DND-41 (cell line): ENCODE measurements at regions not wholly inside any gene's neighbourhood (a gene's known extent, or its start where the extent isn't known, plus 50 kb on each side); places are given as distances from the start of the nearest gene placed in this dataset.

Source experiments
- ATAC-seq: fragments of 200-7000 bp; cut with Tn5 transposase; 3 replicates; pipeline ENCODE4 v1.9.1; 2021; ENCODE audit warnings: low read depth; ENCODE audit not compliant: insufficient read depth
- DNase-seq: peaks from one replicate; pipeline ENCODE4 v3.0.0-alpha.2; 2020
- H2AFZ ChIP-seq: 2 replicates; pipeline ENCODE4 v1.6.0; 2012; ENCODE audit warnings: low read depth, low read length
- H3K27ac ChIP-seq: 2 replicates; pipeline ENCODE4 v1.5.1; 2012; ENCODE audit warnings: low read length, inconsistent platforms
- H3K27me3 ChIP-seq: fragments of 200-600 bp; sonication (generic); 2 replicates; pipeline ENCODE4 v1.6.0; 2012; ENCODE audit warnings: low read length, mild to moderate bottlenecking, inconsistent platforms; ENCODE audit not compliant: insufficient read depth, poor library complexity
- H3K36me3 ChIP-seq: 2 replicates; pipeline ENCODE4 v1.5.1; 2012; ENCODE audit warnings: low read length, inconsistent platforms; ENCODE audit not compliant: insufficient read depth
- H3K4me1 ChIP-seq: 2 replicates; pipeline ENCODE4 v1.5.1; 2012; ENCODE audit warnings: mild to moderate bottlenecking, low read length; ENCODE audit not compliant: insufficient read depth
- H3K4me2 ChIP-seq: 2 replicates; pipeline ENCODE4 v1.6.0; 2012; ENCODE audit warnings: mild to moderate bottlenecking, moderate library complexity, low read length, inconsistent platforms; ENCODE audit not compliant: insufficient read depth
- H3K4me3 ChIP-seq, 2 experiments: fragments of 200-600 bp in 1 of 2; shearing (Covaris generic) in 1 of 2; 2 replicates each; pipeline ENCODE4 v1.5.1; 2012 to 2016; ENCODE audit warnings: inconsistent platforms in 2 of 2, low read length in 2 of 2, mild to moderate bottlenecking in 2 of 2, low read depth in 1 of 2, moderate library complexity in 1 of 2
- H3K79me2 ChIP-seq: 2 replicates; pipeline ENCODE4 v1.6.0; 2012; ENCODE audit warnings: low read length, inconsistent platforms; ENCODE audit not compliant: insufficient read depth
- H3K9ac ChIP-seq: 2 replicates; pipeline ENCODE4 v1.6.0; 2012; ENCODE audit warnings: low read depth, mild to moderate bottlenecking, inconsistent platforms, low read length, moderate library complexity
- H3K9me3 ChIP-seq: 2 replicates; pipeline ENCODE4 v1.5.1; 2012; ENCODE audit warnings: low read length, moderate library complexity, mild to moderate bottlenecking, inconsistent platforms; ENCODE audit not compliant: insufficient read depth, severe bottlenecking
- H4K20me1 ChIP-seq: 2 replicates; pipeline ENCODE4 v1.6.0; 2012; ENCODE audit warnings: low read length; ENCODE audit not compliant: insufficient read depth
- CTCF ChIP-seq: IDR thresholded peaks from 2 replicates; pipeline ENCODE4 v1.5.1; 2012; ENCODE audit warnings: borderline replicate concordance, low read length, moderate library complexity, mild to moderate bottlenecking; ENCODE audit not compliant: poor library complexity, severe bottlenecking; ENCODE audit errors: extremely low read depth
- EZH2 ChIP-seq: IDR thresholded peaks from 3 replicates; pipeline ENCODE4 v1.6.1; 2012; ENCODE audit warnings: borderline replicate concordance, low read depth, mild to moderate bottlenecking, moderate library complexity, low read length, inconsistent platforms; ENCODE audit not compliant: severe bottlenecking

GRCh38 chr5:165370233-165370632 lies 1864.8 kb downstream of the MAT2B start:
- Histone ChIP-seq H3K4me2 (no peak overlapping the region), H3K79me2 (no peaks in the 10 kb centered on the region), H3K27ac (no peak overlapping the region), H3K4me1 (no peaks in the 10 kb centered on the region), H3K36me3 (no peaks in the 10 kb centered on the region), H3K4me3 (no peak overlapping the region), H3K9ac (no peak overlapping the region), H3K9me3 (no peaks in the 10 kb centered on the region), H3K27me3 (no peaks in the 10 kb centered on the region), H4K20me1 (no peaks in the 10 kb centered on the region), H2AFZ (no peak overlapping the region)
- TF ChIP-seq CTCF (no peak), EZH2 (no peak)
- ATAC-seq (no peak), DNase-seq (no peak)

- no peaks in the 10 kb centered on the region for H3K79me2 ChIP-seq
Observed at GRCh38 chr5:165370794-165371193, 1865.4 kb downstream of the MAT2B start.

GRCh38 chr5:165375201-165375600 lies 1869.8 kb downstream of the MAT2B start:
- Histone ChIP-seq H3K36me3 (no peaks in the 10 kb centered on the region), H4K20me1 (no peaks in the 10 kb centered on the region), H3K9ac (no peak overlapping the region), H3K9me3 (no peaks in the 10 kb centered on the region), H3K4me1 (no peaks in the 10 kb centered on the region), H3K79me2 (no peaks in the 10 kb centered on the region), H3K4me3 (no peak overlapping the region), H2AFZ (no peak overlapping the region), H3K27me3 (no peaks in the 10 kb centered on the region), H3K27ac (no peak overlapping the region), H3K4me2 (no peak overlapping the region)
- DNase-seq (no peak), ATAC-seq (no peak)
- TF ChIP-seq EZH2: no peak
- TF ChIP-seq CTCF: no peak

More at GRCh38 chr5:165370794-165371193, 1865.4 kb downstream of the MAT2B start:
- no peaks in the 10 kb centered on the region for H3K27me3 ChIP-seq
- no peaks in the 10 kb centered on the region for H4K20me1 ChIP-seq
- no peaks in the 10 kb centered on the region for H3K36me3 ChIP-seq
- H3K27ac ChIP-seq: no peak overlapping the region
- no peaks in the 10 kb centered on the region for H3K9me3 ChIP-seq
- no peaks in the 10 kb centered on the region for H3K4me1 ChIP-seq
- H3K9ac ChIP-seq: no peak overlapping the region
- H2AFZ ChIP-seq: no peak overlapping the region
- H3K4me3 ChIP-seq: no peak overlapping the region
- DNase-seq (no peak), ATAC-seq (no peak)
- no peak overlapping the region for H3K4me2 ChIP-seq
- TF ChIP-seq EZH2: no peak
- TF ChIP-seq CTCF: no peak

- TF ChIP-seq CTCF (no peak), EZH2 (no peak)
- Histone ChIP-seq H3K27ac (no peak overlapping the region), H3K36me3 (no peaks in the 10 kb centered on the region), H2AFZ (no peak overlapping the region), H4K20me1 (no peaks in the 10 kb centered on the region), H3K4me1 (no peaks in the 10 kb centered on the region), H3K9ac (no peak overlapping the region), H3K9me3 (peaks cover 2% of the 10 kb centered on the region), H3K79me2 (no peaks in the 10 kb centered on the region), H3K4me3 (no peak overlapping the region), H3K27me3 (no peaks in the 10 kb centered on the region), H3K4me2 (no peak overlapping the region)
- ATAC-seq: no peak
- DNase-seq: no peak
Observed at GRCh38 chr5:165393839-165394238, 1888.4 kb downstream of the MAT2B start.
